HG02763 (cell line): ENCODE measurements at regions not wholly inside any gene's neighbourhood (a gene's known extent, or its start where the extent isn't known, plus 50 kb on each side); places are given as distances from the start of the nearest gene placed in this dataset.
"Not testable (repeated sequence)": the region's sequence is repeated elsewhere in the genome, so short reads cannot be mapped to it uniquely, and the experiment has no call there.

Experiments
- ATAC-seq: cut with Tn5 transposase; IDR thresholded peaks from one replicate; pipeline ENCODE4 v1.9.1; 2021; ENCODE audit warnings: mild to moderate bottlenecking, moderate library complexity; ENCODE audit not compliant: unreplicated experiment

GRCh38 chr15:70243686-70244540 lies 146.2 kb upstream of the TLE3 start:
- ATAC-seq = no peak

- ATAC-seq = no peak
Observed at GRCh38 chr15:70242951-70243685, 145.4 kb upstream of the TLE3 start.

GRCh38 chr15:70241561-70242320 lies 144.0 kb upstream of the TLE3 start:
- ATAC-seq = no peak

GRCh38 chr15:70240820-70241430 lies 143.2 kb upstream of the TLE3 start:
- ATAC-seq = no peak

GRCh38 chr15:70240082-70240481 lies 142.4 kb upstream of the TLE3 start:
- ATAC-seq = peak; percentile 59

- no peak for ATAC-seq
Observed at GRCh38 chr15:70238917-70239316, 141.2 kb upstream of the TLE3 start.

GRCh38 chr15:70237626-70238025 lies 139.9 kb upstream of the TLE3 start:
- ATAC-seq = no peak

GRCh38 chr15:70236341-70237086 lies 138.8 kb upstream of the TLE3 start:
- ATAC-seq = no peak

GRCh38 chr15:70235347-70235746 lies 137.6 kb upstream of the TLE3 start:
- ATAC-seq = no peak

GRCh38 chr15:70234256-70234905 lies 136.7 kb upstream of the TLE3 start:
- no peak for ATAC-seq

- ATAC-seq = no peak
Observed at GRCh38 chr15:70231484-70231883, 133.8 kb upstream of the TLE3 start.

- not testable (repeated sequence) for ATAC-seq
Observed at GRCh38 chr15:70227918-70228317, 130.2 kb upstream of the TLE3 start.

GRCh38 chr15:70227147-70227546 lies 129.4 kb upstream of the TLE3 start:
- no peak for ATAC-seq

- ATAC-seq = no peak
Observed at GRCh38 chr15:70226337-70226980, 128.7 kb upstream of the TLE3 start.

GRCh38 chr15:70225416-70225815 lies 127.7 kb upstream of the TLE3 start:
- no peak for ATAC-seq

GRCh38 chr15:70222606-70223005 lies 124.9 kb upstream of the TLE3 start:
- no peak for ATAC-seq

GRCh38 chr15:70220490-70221096 lies 122.9 kb upstream of the TLE3 start:
- ATAC-seq = no peak

GRCh38 chr15:70219966-70220365 lies 122.2 kb upstream of the TLE3 start:
- no peak for ATAC-seq
